Heart left ventricle (tissue), 16 donors: ENCODE measurements at regions not wholly inside any gene's neighbourhood (a gene's known extent, or its start where the extent isn't known, plus 50 kb on each side); places are given as distances from the start of the nearest gene placed in this dataset.

Experiments used
- ATAC-seq, 4 donors: fragments of 200-7000 bp; cut with Tn5 transposase; one replicate each; pipeline ENCODE4 v1.9.1; 2020 to 2022; ENCODE audit warnings: moderate library complexity in 4 of 4, mild to moderate bottlenecking in 3 of 4, moderate number of reproducible peaks in 1 of 4
- DNase-seq, 5 donors: peaks; one replicate each; pipeline ENCODE4 v3.0.0-alpha.2; 2020
- H3K27ac ChIP-seq, 12 donors: fragments of 200-600 bp; sonication (generic) in 4 of 12; one replicate each; pipeline versions ENCODE4 v1.5.0 to v1.8.0; 2016 to 2022; ENCODE audit warnings: mild to moderate bottlenecking in 2 of 12
- H3K27me3 ChIP-seq, 9 donors: fragments of 200-600 bp; sonication (generic) in 2 of 9; one replicate each; pipeline versions ENCODE4 v1.5.1 to v1.8.0; 2016 to 2022; ENCODE audit warnings: mild to moderate bottlenecking in 3 of 9
- H3K36me3 ChIP-seq, 9 donors: fragments of 200-600 bp; sonication (generic) in 2 of 9; one replicate each; pipeline versions ENCODE4 v1.5.0 to v1.8.0; 2018 to 2022; ENCODE audit warnings: mild to moderate bottlenecking in 2 of 9
- H3K4me1 ChIP-seq, 12 donors: fragments of 200-600 bp; sonication (generic) in 4 of 12; one replicate each; pipeline versions ENCODE4 v1.5.0 to v1.8.0; 2016 to 2022; ENCODE audit warnings: mild to moderate bottlenecking in 3 of 12
- H3K4me3 ChIP-seq, 12 donors: fragments of 200-600 bp; sonication (generic) in 4 of 12; one replicate each; pipeline versions ENCODE4 v1.5.0 to v1.8.0; 2017 to 2022; ENCODE audit warnings: mild to moderate bottlenecking in 9 of 12, moderate library complexity in 4 of 12
- H3K9me3 ChIP-seq, 12 donors: fragments of 200-600 bp; sonication (generic) in 4 of 12; one replicate each; pipeline versions ENCODE4 v1.5.0 to v1.8.0; 2016 to 2022; ENCODE audit warnings: mild to moderate bottlenecking in 1 of 12
- CTCF ChIP-seq, 12 donors: fragments of 200-600 bp; sonication (generic) in 4 of 12; IDR thresholded peaks; one replicate each; pipeline versions ENCODE4 v1.5.0 to v1.8.0; 2018 to 2022; ENCODE audit warnings: antibody characterized with exemption in 12 of 12, mild to moderate bottlenecking in 5 of 12
- POLR2A ChIP-seq, 2 donors: fragments of 450-650 bp; IDR thresholded peaks; one replicate each; pipeline ENCODE4 v1.6.1; 2017; ENCODE audit warnings: antibody characterized with exemption in 2 of 2, mild to moderate bottlenecking in 2 of 2, moderate library complexity in 2 of 2
- whole genome bisulfite sequencing, 4 donors: extraction: QIAGEN DNeasy Blood & Tissue Kit in 2 of 4; methylation state at CpG; one replicate each; pipeline versions ENCODE4 v1.1.5 to v1.1.7; 2013 to 2018; 5-methylcytosine and 5-hydroxymethylcytosine counted together
- intact Hi-C, 10 donors: fragments of 100-400 bp; cut with DNase I; formaldehyde crosslinking; loops; one replicate each; pipeline versions ENCODE4 v1.11.1 to v1.14.2; 2022
- donor health status: ischemic (EF 13 %, LVEDD 7.1; RV severe dilation, severe dysfunction).
- donor health status: healthy with polysubstance abuse.
- donor health status: DM: no; HTN: yes; CAD: no.
- donor health status: DM: no; HTN: no; CAD: no.
- donor health status: ischemic (EF 25% LVEDD 6.9; RV normal size, moderate dysfunction).
- donor health status: ischemic (EF 25% LVEDD 5.7; RV mildly dilated, moderate dysfunction).
- donor health status: healthy.
- donor health status: DM: yes; HTN: yes; CAD: no.
- donor health status: ischemic (EF 35%, LVEDD 5.7; RV mildly dilated, moderate dysfunction).
- donor health status: nonischemic (EF 11% LVEDD 7.7; RV severe dilation, severe dysfunction).
- donor health status: DM: yes; HTN: yes; CAD: no.
- donor health status: PGD.
- donor health status: ischemic (EF 29% LVEDD 5.4; RV normal size, mild dysfunction).
- donor health status: nonischemic (EF 23%, LVEDD 6.1; RV moderate dilation, normal function).

DNA sequence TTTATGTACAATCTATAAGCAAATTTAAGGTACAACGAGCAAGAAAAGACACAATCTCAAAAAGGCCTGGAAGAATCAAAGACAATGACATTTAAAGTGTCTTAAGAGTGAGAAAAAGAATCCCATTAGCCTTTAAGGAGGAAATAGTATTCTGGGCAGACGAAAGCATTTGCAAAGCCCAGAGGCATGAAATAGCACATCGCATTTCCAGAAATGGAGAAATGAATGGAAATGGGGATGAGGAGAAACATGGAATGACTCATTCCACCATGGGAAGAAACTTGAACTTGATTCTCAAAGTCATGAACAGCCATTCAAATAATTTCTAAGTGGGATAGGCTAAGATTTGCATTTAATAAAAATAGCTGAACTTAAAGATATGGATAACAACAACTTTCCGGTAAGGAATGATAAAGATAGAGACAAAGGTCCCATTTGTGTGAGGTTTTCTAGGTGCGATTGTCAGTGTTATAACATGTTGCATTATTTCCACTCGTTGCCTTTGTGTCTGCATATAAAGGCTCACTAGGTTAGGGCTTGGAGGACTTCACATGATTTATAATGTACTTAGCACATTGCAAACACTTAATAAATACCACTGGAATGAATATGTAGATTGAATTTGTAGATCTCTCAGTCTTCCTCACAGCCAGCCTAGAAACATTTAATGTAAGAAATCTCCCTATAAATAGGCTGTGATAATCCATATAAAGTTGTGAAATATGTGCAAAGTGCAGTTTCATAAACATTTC, 310.3 kb upstream of the KLF6 start:
- WGBS, 4 donors, result 83 to 96% (median 92%) methylated on average over 6 of the region's 6 CpGs
- TF ChIP-seq CTCF (IDR thresholded peaks at IDR 0.05) (no peak), POLR2A (IDR thresholded peaks at IDR 0.05) (no peak)

DNA sequence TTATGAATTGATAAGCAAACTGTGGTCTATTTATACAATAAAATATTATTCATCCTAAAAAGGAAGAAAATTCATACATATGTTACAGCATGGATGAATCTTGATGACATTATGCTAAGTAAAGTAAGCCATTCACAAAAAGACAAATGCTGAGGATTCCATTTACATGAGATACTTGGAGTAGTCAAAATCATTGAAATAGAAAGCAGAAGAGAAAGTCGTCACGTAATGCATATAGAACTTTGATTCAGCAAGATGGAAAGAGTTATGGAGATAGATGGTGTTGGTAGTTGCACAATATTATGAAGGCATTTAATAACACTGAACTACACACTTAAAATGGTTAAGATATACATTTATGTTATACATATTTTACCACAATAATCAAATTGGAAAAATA, 309.7 kb upstream of the KLF6 start:
- DNase-seq, result no peak
- ATAC-seq, result no peak
- intact Hi-C loops, result no loop called here
- Histone ChIP-seq H3K27ac (no peak overlapping the region), H3K4me3 (no peak overlapping the region), H3K27me3 (no peaks in the 10 kb centered on the region), H3K36me3 (no peaks in the 10 kb centered on the region), H3K9me3 (no peaks in the 10 kb centered on the region), H3K4me1 (no peaks in the 10 kb centered on the region)
- TF ChIP-seq CTCF (IDR thresholded peaks at IDR 0.05), result no peak
- no peak for TF ChIP-seq POLR2A (IDR thresholded peaks at IDR 0.05)
- 88 to 91% (median 89%) methylated on average over 2 of the region's 2 CpGs for WGBS, 4 donors

More for the DNA sequence above, 310.3 kb upstream of the KLF6 start:
- no peaks in the 10 kb centered on the region for H3K4me1 ChIP-seq
- no peak overlapping the region for H3K4me3 ChIP-seq
- intact Hi-C loops, result no loop called here
- no peak overlapping the region for H3K27ac ChIP-seq
- ATAC-seq (no peak), DNase-seq (no peak)
- H3K27me3 ChIP-seq, result no peaks in the 10 kb centered on the region
- no peaks in the 10 kb centered on the region for H3K36me3 ChIP-seq
- H3K9me3 ChIP-seq, result no peaks in the 10 kb centered on the region

GRCh38 chr10:4093438-4093837, 308.4 kb upstream of the KLF6 start:
- Histone ChIP-seq H3K27me3 (no peaks in the 10 kb centered on the region), H3K9me3 (no peaks in the 10 kb centered on the region), H3K4me3 (no peak overlapping the region), H3K4me1 (no peaks in the 10 kb centered on the region), H3K27ac (no peak overlapping the region), H3K36me3 (no peaks in the 10 kb centered on the region)
- 95 to 98% (median 97%) methylated on average over 5 of the region's 5 CpGs for WGBS, 4 donors
- DNase-seq (no peak), ATAC-seq (no peak)
- TF ChIP-seq POLR2A (IDR thresholded peaks at IDR 0.05), result no peak
- no peak for TF ChIP-seq CTCF (IDR thresholded peaks at IDR 0.05)
- intact Hi-C loops, result no loop called here

GRCh38 chr10:4088354-4089066, 303.5 kb upstream of the KLF6 start:
- Histone ChIP-seq H3K4me3 (no peak overlapping the region), H3K36me3 (no peaks in the 10 kb centered on the region), H3K27ac (no peak overlapping the region), H3K9me3 (no peaks in the 10 kb centered on the region), H3K4me1 (peaks cover 0 to 28% (median 14%) of the 10 kb centered on the region in 12 donors), H3K27me3 (no peaks in the 10 kb centered on the region)
- no peak for TF ChIP-seq CTCF (IDR thresholded peaks at IDR 0.05)
- ATAC-seq (no peak), DNase-seq (no peak)
- intact Hi-C loops, result loop anchor here in 8 of 10 donors (5.0 to 10.0 kb wide), 6 partner anchors 154 to 676 kb away; partner anchors contain the start of gene KLF6 (in 4 of the 8)
- WGBS, 4 donors, result 93 to 95% (median 94%) methylated on average over 14 of the region's 14 CpGs
